OCI-LY7 (cell line): ENCODE measurements at regions not wholly inside any gene's neighbourhood (a gene's known extent, or its start where the extent isn't known, plus 50 kb on each side); places are given as distances from the start of the nearest gene placed in this dataset.

ENCODE experiments used
- BruUV-seq: library from RNA; stranded (reverse); fragments of 400-500 nt; replicated peaks from 2 replicates; lab custom pipeline; 2021; lab: Mats Ljungman, UMichigan
- CTCF ChIA-PET: fragments of 300-600 bp; sonication (Branson Sonifier 250); formaldehyde crosslinking; loops from one replicate; lab custom pipeline; 2022; ENCODE audit warnings: antibody characterized with exemption; ENCODE audit not compliant: unreplicated experiment; lab: Charles Lee
- POLR2A ChIA-PET: fragments of 300-600 bp; sonication (Branson Sonifier 250); formaldehyde crosslinking; loops from one replicate; lab custom pipeline; 2022; ENCODE audit warnings: antibody characterized with exemption; lab: Charles Lee
- DNase-seq: peaks from one replicate; pipeline ENCODE4 v3.0.0-alpha.2; 2015; ENCODE audit warnings: low spot score
- H2AFZ ChIP-seq: fragments of 200-600 bp; sonication (generic), shearing (Covaris generic); 2 replicates; pipeline ENCODE4 v1.6.1; 2014; ENCODE audit warnings: mild to moderate bottlenecking, antibody characterized with exemption, low read length, moderate library complexity
- H3K27ac ChIP-seq: fragments of 200-600 bp; sonication (generic); 2 replicates; pipeline ENCODE4 v1.5.1; 2014; ENCODE audit warnings: mixed run types, low read depth, mild to moderate bottlenecking, moderate library complexity, low read length, inconsistent platforms; ENCODE audit not compliant: poor library complexity, severe bottlenecking
- H3K36me3 ChIP-seq: fragments of 200-600 bp; sonication (generic); 2 replicates; pipeline ENCODE4 v1.6.1; 2014; ENCODE audit warnings: mild to moderate bottlenecking, antibody characterized with exemption, low read length, moderate library complexity, mixed read lengths; ENCODE audit not compliant: insufficient read depth
- H3K4me1 ChIP-seq: fragments of 200-600 bp; sonication (generic); 2 replicates; pipeline ENCODE4 v1.5.1; 2014; ENCODE audit warnings: mild to moderate bottlenecking, low read length; ENCODE audit not compliant: insufficient read depth, poor library complexity, severe bottlenecking
- H3K4me2 ChIP-seq: fragments of 200-600 bp; sonication (generic); 2 replicates; pipeline ENCODE4 v1.6.1; 2014; ENCODE audit warnings: mild to moderate bottlenecking, low read length
- H3K4me3 ChIP-seq: fragments of 200-600 bp; sonication (generic); 2 replicates; pipeline ENCODE4 v1.5.1; 2014; ENCODE audit warnings: mild to moderate bottlenecking, low read depth, low read length; ENCODE audit not compliant: poor library complexity, severe bottlenecking
- H3K79me2 ChIP-seq: fragments of 200-600 bp; sonication (generic); 2 replicates; pipeline ENCODE4 v1.6.1; 2016; ENCODE audit warnings: low read depth, mild to moderate bottlenecking, low read length, moderate library complexity, mixed read lengths; ENCODE audit not compliant: insufficient read depth
- H3K9me2 ChIP-seq: fragments of 200-600 bp; sonication (generic); 2 replicates; pipeline ENCODE4 v1.6.1; 2016; ENCODE audit warnings: mild to moderate bottlenecking, low read length, mixed read lengths; ENCODE audit not compliant: insufficient read depth
- H3K9me3 ChIP-seq: fragments of 200-600 bp; sonication (generic); 2 replicates; pipeline ENCODE4 v1.6.1; 2014; ENCODE audit warnings: mild to moderate bottlenecking, mixed run types, low read length, mixed read lengths
- H4K20me1 ChIP-seq: fragments of 200-600 bp; sonication (generic); 2 replicates; pipeline ENCODE4 v1.6.1; 2014; ENCODE audit warnings: mild to moderate bottlenecking, antibody characterized with exemption, low read length, moderate library complexity, mixed read lengths; ENCODE audit not compliant: insufficient read depth
- EZH2phosphoT487 ChIP-seq: fragments of 200-600 bp; sonication (generic); IDR thresholded peaks from 2 replicates; pipeline ENCODE4 v1.6.1; 2018; ENCODE audit warnings: low read depth, borderline replicate concordance, mild to moderate bottlenecking, mixed run types, antibody characterized with exemption, low read length, moderate library complexity, mixed read lengths
- intact Hi-C: fragments of 100-400 bp; cut with micrococcal nuclease; formaldehyde crosslinking; loops from one replicate; pipeline ENCODE4 v1.10.0; 2022; ENCODE audit not compliant: unreplicated experiment
- TF ChIP-seq, protein P1 (sequence below): fragments of 200-600 bp; sonication (generic); conservative IDR thresholded peaks from 2 replicates; pipeline ENCODE4 v1.5.1; 2014; ENCODE audit warnings: mild to moderate bottlenecking, antibody characterized with exemption, low read length, moderate library complexity, mixed read lengths

DNA sequence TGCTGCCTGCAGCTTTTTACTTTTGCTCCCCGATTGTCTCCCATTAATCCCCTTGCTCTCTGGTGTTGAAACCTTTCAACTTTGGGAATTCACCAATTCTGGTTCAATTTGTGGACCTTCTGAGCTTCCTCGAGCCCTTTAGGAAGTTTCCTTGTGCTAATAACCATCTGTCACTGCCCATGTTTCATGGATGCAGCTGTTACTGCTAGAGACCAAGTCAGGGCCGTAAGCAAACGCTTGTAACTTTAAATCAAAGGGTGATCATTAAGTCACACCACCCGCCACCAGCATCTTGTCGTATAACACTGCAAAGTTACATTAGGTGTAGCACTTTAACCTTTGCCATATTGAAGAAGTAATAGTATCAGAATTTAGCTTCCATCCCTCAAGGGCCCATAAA lies 268.3 kb upstream of the SASH1 start:
- intact Hi-C loops = no loop called here
- no peak overlapping the region for H3K27ac ChIP-seq
- no peaks in the 10 kb centered on the region for H3K4me1 ChIP-seq
- no peaks in the 10 kb centered on the region for H3K9me2 ChIP-seq
- H4K20me1 ChIP-seq = no peaks in the 10 kb centered on the region
- no peak overlapping the region for H2AFZ ChIP-seq
- DNase-seq = no peak
- no peaks in the 10 kb centered on the region for H3K79me2 ChIP-seq
- H3K4me2 ChIP-seq = no peak overlapping the region
- no peaks in the 10 kb centered on the region for H3K36me3 ChIP-seq
- TF ChIP-seq EZH2phosphoT487 = no peak
- TF ChIP-seq, protein P1, sequence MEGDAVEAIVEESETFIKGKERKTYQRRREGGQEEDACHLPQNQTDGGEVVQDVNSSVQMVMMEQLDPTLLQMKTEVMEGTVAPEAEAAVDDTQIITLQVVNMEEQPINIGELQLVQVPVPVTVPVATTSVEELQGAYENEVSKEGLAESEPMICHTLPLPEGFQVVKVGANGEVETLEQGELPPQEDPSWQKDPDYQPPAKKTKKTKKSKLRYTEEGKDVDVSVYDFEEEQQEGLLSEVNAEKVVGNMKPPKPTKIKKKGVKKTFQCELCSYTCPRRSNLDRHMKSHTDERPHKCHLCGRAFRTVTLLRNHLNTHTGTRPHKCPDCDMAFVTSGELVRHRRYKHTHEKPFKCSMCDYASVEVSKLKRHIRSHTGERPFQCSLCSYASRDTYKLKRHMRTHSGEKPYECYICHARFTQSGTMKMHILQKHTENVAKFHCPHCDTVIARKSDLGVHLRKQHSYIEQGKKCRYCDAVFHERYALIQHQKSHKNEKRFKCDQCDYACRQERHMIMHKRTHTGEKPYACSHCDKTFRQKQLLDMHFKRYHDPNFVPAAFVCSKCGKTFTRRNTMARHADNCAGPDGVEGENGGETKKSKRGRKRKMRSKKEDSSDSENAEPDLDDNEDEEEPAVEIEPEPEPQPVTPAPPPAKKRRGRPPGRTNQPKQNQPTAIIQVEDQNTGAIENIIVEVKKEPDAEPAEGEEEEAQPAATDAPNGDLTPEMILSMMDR = no peak
- no peaks in the 10 kb centered on the region for H3K9me3 ChIP-seq
- ChIA-PET POLR2A (no interaction called here), CTCF (no interaction called here)
- no peak overlapping the region for H3K4me3 ChIP-seq
- BruUV-seq = no TSS peak

DNA sequence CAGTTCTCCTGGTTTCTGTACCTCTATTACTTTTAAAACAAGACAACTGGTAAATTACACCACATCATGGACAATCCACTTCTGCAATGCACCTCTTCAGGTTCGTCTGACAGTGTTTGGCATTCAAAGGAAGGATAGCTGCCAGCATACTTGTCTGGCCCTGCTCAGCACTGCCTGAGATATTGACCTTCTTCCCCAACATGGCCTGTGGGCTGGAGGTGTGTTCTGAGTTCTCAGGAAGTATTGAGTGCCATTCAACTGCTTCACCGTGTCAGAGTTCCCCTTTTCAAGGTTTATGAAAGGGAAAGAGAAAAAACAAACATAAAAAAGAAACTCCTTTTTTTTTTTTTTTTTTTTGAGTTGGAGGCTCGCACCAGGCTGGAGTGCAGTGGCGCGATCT lies 267.9 kb upstream of the SASH1 start:
- Histone ChIP-seq H3K4me2 (no peak overlapping the region), H3K9me3 (no peaks in the 10 kb centered on the region), H3K4me3 (no peak overlapping the region), H3K36me3 (no peaks in the 10 kb centered on the region), H3K79me2 (no peaks in the 10 kb centered on the region), H3K27ac (no peak overlapping the region), H3K4me1 (no peaks in the 10 kb centered on the region), H2AFZ (no peak overlapping the region), H4K20me1 (no peaks in the 10 kb centered on the region), H3K9me2 (no peaks in the 10 kb centered on the region)
- ChIA-PET CTCF (no interaction called here), POLR2A (no interaction called here)
- no peak for DNase-seq
- no TSS peak for BruUV-seq
- intact Hi-C loops = no loop called here
- TF ChIP-seq, protein P1 = no peak
- no peak for TF ChIP-seq EZH2phosphoT487

DNA sequence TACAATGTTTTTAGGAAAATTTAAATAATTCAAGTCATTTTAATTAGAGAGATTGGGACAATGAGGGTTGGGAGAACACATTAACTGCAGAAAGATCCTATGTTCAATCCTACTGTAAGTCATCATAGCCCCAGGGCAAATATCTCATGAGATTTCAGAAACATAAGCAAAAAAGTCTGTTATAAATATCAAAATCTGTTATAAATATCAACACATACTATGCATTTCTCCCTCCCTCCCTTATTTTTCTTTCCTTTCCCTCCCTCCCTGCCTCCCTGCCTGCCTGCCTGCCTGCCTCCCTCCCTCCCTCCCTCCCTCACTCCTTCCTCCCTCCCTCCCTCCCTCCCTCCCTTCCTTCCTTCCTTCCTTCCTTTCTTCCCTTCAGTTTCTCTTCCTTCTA lies 267.3 kb upstream of the SASH1 start:
- no peaks in the 10 kb centered on the region for H3K4me1 ChIP-seq
- POLR2A ChIA-PET = no interaction called here
- DNase-seq = no peak
- TF ChIP-seq, protein P1 = no peak
- TF ChIP-seq EZH2phosphoT487 = no peak
- no TSS peak for BruUV-seq
- H3K4me2 ChIP-seq = no peak overlapping the region
- no peaks in the 10 kb centered on the region for H3K79me2 ChIP-seq
- H3K9me3 ChIP-seq = no peaks in the 10 kb centered on the region
- no peaks in the 10 kb centered on the region for H4K20me1 ChIP-seq
- H2AFZ ChIP-seq = no peak overlapping the region
- H3K4me3 ChIP-seq = no peak overlapping the region
- CTCF ChIA-PET = no interaction called here
- intact Hi-C loops = no loop called here
- no peaks in the 10 kb centered on the region for H3K36me3 ChIP-seq
- no peaks in the 10 kb centered on the region for H3K9me2 ChIP-seq
- no peak overlapping the region for H3K27ac ChIP-seq
